ENCODE measurements at regions not wholly inside any gene's neighbourhood (a gene's known extent, or its start where the extent isn't known, plus 50 kb on each side); places are given as distances from the start of the nearest gene placed in this dataset.
"Not testable (repeated sequence)": the region's sequence is repeated elsewhere in the genome, so short reads cannot be mapped to it uniquely, and the experiment has no call there.

DNA sequence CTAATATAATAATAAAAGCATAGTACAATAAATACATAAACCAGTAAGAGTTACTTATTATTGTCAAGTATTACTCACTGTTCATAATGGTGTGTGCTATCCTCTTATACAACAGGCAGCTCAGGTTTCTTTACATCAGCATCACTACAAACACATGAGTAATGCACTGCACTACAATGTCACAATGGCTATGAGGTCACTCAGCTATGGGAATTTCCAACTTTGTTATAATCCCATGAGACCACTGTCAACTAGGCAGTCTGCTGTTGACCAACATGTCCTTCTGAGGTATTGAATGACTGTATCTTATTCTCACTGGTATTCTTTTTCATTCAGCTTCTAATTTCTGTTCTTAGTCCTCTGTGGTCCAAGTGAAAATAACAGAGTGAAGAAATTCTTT lies 250.4 kb upstream of the DSEL start:
- H3K27ac ChIP-seq: no peak overlapping the region
- no peak for TF ChIP-seq POLR2A (IDR thresholded peaks at IDR 0.05)
- TF ChIP-seq, protein P1, sequence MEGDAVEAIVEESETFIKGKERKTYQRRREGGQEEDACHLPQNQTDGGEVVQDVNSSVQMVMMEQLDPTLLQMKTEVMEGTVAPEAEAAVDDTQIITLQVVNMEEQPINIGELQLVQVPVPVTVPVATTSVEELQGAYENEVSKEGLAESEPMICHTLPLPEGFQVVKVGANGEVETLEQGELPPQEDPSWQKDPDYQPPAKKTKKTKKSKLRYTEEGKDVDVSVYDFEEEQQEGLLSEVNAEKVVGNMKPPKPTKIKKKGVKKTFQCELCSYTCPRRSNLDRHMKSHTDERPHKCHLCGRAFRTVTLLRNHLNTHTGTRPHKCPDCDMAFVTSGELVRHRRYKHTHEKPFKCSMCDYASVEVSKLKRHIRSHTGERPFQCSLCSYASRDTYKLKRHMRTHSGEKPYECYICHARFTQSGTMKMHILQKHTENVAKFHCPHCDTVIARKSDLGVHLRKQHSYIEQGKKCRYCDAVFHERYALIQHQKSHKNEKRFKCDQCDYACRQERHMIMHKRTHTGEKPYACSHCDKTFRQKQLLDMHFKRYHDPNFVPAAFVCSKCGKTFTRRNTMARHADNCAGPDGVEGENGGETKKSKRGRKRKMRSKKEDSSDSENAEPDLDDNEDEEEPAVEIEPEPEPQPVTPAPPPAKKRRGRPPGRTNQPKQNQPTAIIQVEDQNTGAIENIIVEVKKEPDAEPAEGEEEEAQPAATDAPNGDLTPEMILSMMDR (IDR thresholded peaks at IDR 0.05): no peak
- no peak for TF ChIP-seq EP300 (IDR thresholded peaks at IDR 0.05; ENCODE audit: low read depth)
- no peak for TF ChIP-seq POLR2AphosphoS5 (IDR thresholded peaks at IDR 0.05)
- intact Hi-C loops (cut with DNase I; ENCODE audit: low total_unique reads) (no loop called here), in situ Hi-C loops (cut with MboI; ENCODE audit: low pct_ligation_motif_present in 1 of 4, low pct_unique_long_range_greater_than_20kb in 1 of 4, low sequenced_read_pairs in 3 of 4) (no loop called here)
- no peak overlapping the region for H3K4me3 ChIP-seq
- H3K27me3 ChIP-seq: no peaks in the 10 kb centered on the region
- H3K4me1 ChIP-seq: no peaks in the 10 kb centered on the region
- H3K36me3 ChIP-seq: no peaks in the 10 kb centered on the region
- H3K9me3 ChIP-seq: no peaks in the 10 kb centered on the region
- DNase-seq: no peak

DNA sequence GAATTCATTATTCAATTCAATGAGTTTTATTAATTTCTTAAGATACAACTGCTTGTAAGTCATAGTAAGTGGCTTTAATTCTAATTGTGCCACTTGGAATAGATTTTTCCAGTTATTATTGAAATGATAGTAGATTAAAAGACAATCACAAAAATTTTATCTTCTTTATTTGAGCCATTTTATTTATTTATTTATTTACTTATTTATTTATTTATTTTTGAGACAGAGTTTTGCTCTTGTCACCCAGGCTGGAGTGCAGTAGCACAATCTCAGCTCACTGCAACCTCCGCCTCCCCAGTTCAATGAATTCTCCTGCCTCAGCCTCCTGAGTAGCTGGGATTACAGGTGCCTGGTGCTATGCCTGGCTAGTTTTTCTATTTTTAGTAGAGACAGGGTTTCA lies 235.7 kb upstream of the DSEL start:
- 94% methylated on average over 1 of the region's 1 CpG; no CpG with 5 or more reads in 1 of the 2 donors for WGBS, 2 donors (ENCODE audit: low coverage in 1 of 2)
- H3K4me1 ChIP-seq; H3K36me3 ChIP-seq; H3K27ac ChIP-seq; in situ Hi-C loops (cut with MboI; ENCODE audit: low pct_ligation_motif_present in 1 of 4, low pct_unique_long_range_greater_than_20kb in 1 of 4, low sequenced_read_pairs in 3 of 4); intact Hi-C loops (cut with DNase I; ENCODE audit: low total_unique reads); H3K27me3 ChIP-seq; DNase-seq; H3K4me3 ChIP-seq; H3K9me3 ChIP-seq: not testable (repeated sequence)

DNA sequence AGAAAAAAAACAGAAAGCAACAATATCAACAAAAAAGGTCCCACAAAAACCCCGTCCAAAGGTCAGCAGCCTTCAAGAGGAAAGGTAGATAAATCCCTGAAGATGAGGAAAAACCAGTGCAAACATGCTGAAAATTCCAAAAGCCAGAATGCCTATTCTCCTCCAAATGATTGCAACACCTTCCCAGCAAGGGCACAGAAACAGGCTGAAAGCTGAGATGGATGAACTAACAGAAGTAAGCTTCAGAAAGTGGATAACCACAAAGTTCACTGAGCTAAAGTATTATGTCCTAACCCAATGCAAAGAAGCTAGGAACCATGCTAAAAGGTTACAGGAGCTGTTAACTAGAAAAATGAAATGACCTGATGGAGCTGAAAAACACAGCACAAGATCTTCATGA lies 226.4 kb upstream of the DSEL start:
- H3K4me1 ChIP-seq: no peaks in the 10 kb centered on the region
- no peak for DNase-seq
- no peak overlapping the region for H3K4me3 ChIP-seq
- in situ Hi-C loops (cut with MboI; ENCODE audit: low pct_ligation_motif_present in 1 of 4, low pct_unique_long_range_greater_than_20kb in 1 of 4, low sequenced_read_pairs in 3 of 4): no loop called here
- no peak for TF ChIP-seq EP300 (IDR thresholded peaks at IDR 0.05; ENCODE audit: low read depth)
- TF ChIP-seq, protein P1 (IDR thresholded peaks at IDR 0.05): no peak
- no peak for TF ChIP-seq POLR2AphosphoS5 (IDR thresholded peaks at IDR 0.05)
- no peak for TF ChIP-seq POLR2A (IDR thresholded peaks at IDR 0.05)
- 53 to 77% methylated on average over 1 of the region's 1 CpG for WGBS, 2 donors (ENCODE audit: low coverage in 1 of 2)
- H3K27me3 ChIP-seq: no peaks in the 10 kb centered on the region
- H3K36me3 ChIP-seq: no peaks in the 10 kb centered on the region
- H3K9me3 ChIP-seq: peaks cover 0 to 3% of the 10 kb centered on the region in 2 donors
- intact Hi-C loops (cut with DNase I; ENCODE audit: low total_unique reads): no loop called here
- H3K27ac ChIP-seq: no peak overlapping the region

DNA sequence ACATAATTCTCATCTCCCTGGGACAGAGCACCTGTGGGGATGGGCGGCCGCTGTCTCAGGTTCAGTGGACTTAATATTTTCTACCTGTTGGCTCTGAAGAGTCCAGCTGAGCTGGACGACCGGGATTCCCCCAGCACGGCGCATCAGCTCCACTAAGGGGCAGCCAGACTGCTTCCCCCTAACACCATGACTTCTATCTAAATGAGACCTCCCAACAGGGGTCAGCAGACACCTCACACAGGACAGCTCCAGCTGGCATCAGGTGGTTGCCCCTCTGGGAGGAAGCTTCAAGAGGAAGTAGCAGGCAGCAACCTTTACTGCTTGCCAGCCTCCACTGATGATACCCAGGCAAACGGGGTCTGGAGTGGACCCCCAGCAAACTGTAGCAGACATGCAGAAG lies 226.0 kb upstream of the DSEL start:
- no peak for DNase-seq
- TF ChIP-seq POLR2A (IDR thresholded peaks at IDR 0.05): no peak
- no peak for TF ChIP-seq POLR2AphosphoS5 (IDR thresholded peaks at IDR 0.05)
- TF ChIP-seq EP300 (IDR thresholded peaks at IDR 0.05; ENCODE audit: low read depth): no peak
- TF ChIP-seq, protein P1 (IDR thresholded peaks at IDR 0.05): no peak
- Histone ChIP-seq H3K36me3 (no peaks in the 10 kb centered on the region), H3K27ac (no peak overlapping the region), H3K9me3 (peaks cover 0 to 3% of the 10 kb centered on the region in 2 donors), H3K27me3 (no peaks in the 10 kb centered on the region), H3K4me1 (no peaks in the 10 kb centered on the region), H3K4me3 (no peak overlapping the region)
- intact Hi-C loops (cut with DNase I; ENCODE audit: low total_unique reads): no loop called here
- in situ Hi-C loops (cut with MboI; ENCODE audit: low pct_ligation_motif_present in 1 of 4, low pct_unique_long_range_greater_than_20kb in 1 of 4, low sequenced_read_pairs in 3 of 4): no loop called here
- WGBS, 2 donors (ENCODE audit: low coverage in 1 of 2): 67 to 90% methylated on average over 1 to 7 of the region's 7 CpGs

DNA sequence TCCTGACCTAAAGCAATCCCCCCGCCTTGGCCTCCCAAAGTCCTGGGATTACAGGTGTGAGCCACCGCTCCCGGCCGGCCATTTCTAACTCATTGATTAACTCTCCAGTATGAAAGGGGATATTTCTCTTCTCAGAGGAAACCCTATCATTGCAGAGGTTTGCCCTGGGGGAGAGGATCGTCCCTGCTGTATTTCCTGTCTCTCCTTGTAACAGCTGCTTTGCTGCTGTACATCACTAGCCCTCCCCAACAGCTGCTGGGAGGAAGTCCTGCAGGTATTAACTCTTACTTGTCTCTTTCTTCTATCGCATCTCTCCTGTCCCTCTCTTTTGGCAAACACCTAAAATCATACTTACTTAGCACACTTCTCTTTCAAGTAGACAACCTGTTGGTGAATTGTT lies 219.0 kb upstream of the DSEL start:
- Histone ChIP-seq H3K36me3 (no peaks in the 10 kb centered on the region), H3K4me3 (no peak overlapping the region), H3K4me1 (no peaks in the 10 kb centered on the region), H3K27ac (no peak overlapping the region), H3K9me3 (no peaks in the 10 kb centered on the region), H3K27me3 (no peaks in the 10 kb centered on the region)
- intact Hi-C loops (cut with DNase I; ENCODE audit: low total_unique reads) (no loop called here), in situ Hi-C loops (cut with MboI; ENCODE audit: low pct_ligation_motif_present in 1 of 4, low pct_unique_long_range_greater_than_20kb in 1 of 4, low sequenced_read_pairs in 3 of 4) (no loop called here)
- no peak for TF ChIP-seq POLR2A (IDR thresholded peaks at IDR 0.05)
- TF ChIP-seq POLR2AphosphoS5 (IDR thresholded peaks at IDR 0.05): no peak
- no peak for TF ChIP-seq EP300 (IDR thresholded peaks at IDR 0.05; ENCODE audit: low read depth)
- TF ChIP-seq, protein P1 (IDR thresholded peaks at IDR 0.05): no peak
- DNase-seq: no peak
- WGBS, 2 donors (ENCODE audit: low coverage in 1 of 2): 58 to 72% methylated on average over 2 to 6 of the region's 6 CpGs
